CD4-positive, alpha-beta memory T cell (primary cell): ENCODE measurements at regions not wholly inside any gene's neighbourhood (a gene's known extent, or its start where the extent isn't known, plus 50 kb on each side); places are given as distances from the start of the nearest gene placed in this dataset.

Experiments used
- CTCF ChIA-PET: fragments of 350-600 bp; sonication (Branson Sonifier 250); formaldehyde crosslinking; loops from one replicate; lab custom pipeline; 2021; ENCODE audit warnings: inconsistent platforms; ENCODE audit not compliant: partially characterized antibody; lab: Charles Lee
- POLR2A ChIA-PET: fragments of 350-600 bp; sonication (Branson Sonifier 250); formaldehyde crosslinking; loops from one replicate; lab custom pipeline; 2021; ENCODE audit not compliant: partially characterized antibody; lab: Charles Lee
- DNase-seq, 5 donors: peaks; one replicate each; pipeline versions ENCODE4 v3.0.0 to v3.0.0-alpha.2; 2020 to 2022; ENCODE audit warnings: mixed read lengths in 1 of 5
- H3K27ac ChIP-seq: one replicate; pipeline ENCODE4 v1.7.0; 2013; ENCODE audit warnings: low read depth, low read length
- H3K27me3 ChIP-seq: 2 replicates; pipeline ENCODE4 v1.7.0; 2013; ENCODE audit warnings: mild to moderate bottlenecking, low read length, moderate library complexity; ENCODE audit not compliant: insufficient read depth
- H3K36me3 ChIP-seq: 2 replicates; pipeline ENCODE4 v1.7.0; 2013; ENCODE audit warnings: mild to moderate bottlenecking, low read length, moderate library complexity; ENCODE audit not compliant: insufficient read depth
- H3K4me1 ChIP-seq: 2 replicates; pipeline ENCODE4 v1.7.0; 2013; ENCODE audit warnings: mild to moderate bottlenecking, low read length, moderate library complexity; ENCODE audit not compliant: insufficient read depth
- H3K4me3 ChIP-seq, 2 donors: one replicate each; pipeline ENCODE4 v1.7.0; 2013; ENCODE audit warnings: low read length in 2 of 2, mild to moderate bottlenecking in 1 of 2
- H3K9me3 ChIP-seq, 2 donors: one replicate each; pipeline ENCODE4 v1.7.0; 2013; ENCODE audit warnings: low read length in 2 of 2, control low read depth in 1 of 2; ENCODE audit not compliant: control insufficient read depth in 1 of 2
- H3K27ac Mint-ChIP-seq, 7 donors: one replicate each; pipeline ENCODE4 v1.8.0; 2020 to 2021; ENCODE audit warnings: mixed read lengths in 7 of 7, mild to moderate bottlenecking in 6 of 7, inconsistent platforms in 3 of 7, moderate library complexity in 3 of 7
- H3K27me3 Mint-ChIP-seq, 2 donors: one replicate each; pipeline ENCODE4 v1.8.0; 2020 to 2021; ENCODE audit warnings: mixed read lengths in 2 of 2
- H3K36me3 Mint-ChIP-seq, 2 donors: one replicate each; pipeline ENCODE4 v1.8.0; 2020 to 2021; ENCODE audit warnings: mixed read lengths in 2 of 2, inconsistent platforms in 1 of 2, mild to moderate bottlenecking in 1 of 2
- H3K4me1 Mint-ChIP-seq, 4 donors: one replicate each; pipeline ENCODE4 v1.8.0; 2020 to 2021; ENCODE audit warnings: mixed read lengths in 4 of 4, mild to moderate bottlenecking in 1 of 4
- H3K4me3 Mint-ChIP-seq, 8 donors: one replicate each; pipeline ENCODE4 v1.8.0; 2020 to 2021; ENCODE audit warnings: mixed read lengths in 8 of 8, mild to moderate bottlenecking in 7 of 8, moderate library complexity in 6 of 8, inconsistent platforms in 3 of 8
- H3K9me3 Mint-ChIP-seq, 8 donors: one replicate each; pipeline ENCODE4 v1.8.0; 2020 to 2021; ENCODE audit warnings: mixed read lengths in 8 of 8, mild to moderate bottlenecking in 5 of 8, inconsistent platforms in 3 of 8, moderate library complexity in 1 of 8
- intact Hi-C: fragments of 100-400 bp; cut with micrococcal nuclease; formaldehyde crosslinking; loops from one replicate; pipeline ENCODE4 v1.15.1; 2023

DNA sequence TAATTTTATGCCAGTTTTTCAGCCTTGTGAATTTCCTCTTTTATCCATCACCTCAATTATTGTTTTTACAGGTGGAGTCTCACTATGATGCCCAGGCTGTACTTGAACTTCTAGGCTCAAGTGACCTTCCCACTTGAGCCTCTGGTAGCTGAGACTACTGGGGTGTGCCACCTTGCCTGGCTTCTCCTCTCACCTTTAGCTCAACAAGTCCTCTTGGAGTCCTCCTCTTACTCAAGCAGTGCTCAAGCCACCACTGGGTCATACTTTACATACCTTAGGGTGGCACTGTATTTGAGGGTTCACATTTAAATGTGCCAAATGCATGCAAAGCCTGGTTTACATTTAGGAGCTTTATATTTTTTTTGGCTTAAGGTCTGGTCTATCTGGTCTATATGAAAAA lies 350.1 kb upstream of the MCTP2 start:
- H3K9me3 Mint-ChIP-seq = peaks cover 0 to 6% (median 2%) of the 10 kb centered on the region in 8 donors
- H3K4me3 ChIP-seq = no peak overlapping the region
- ChIA-PET POLR2A (no interaction called here), CTCF (no interaction called here)
- DNase-seq = no peak
- H3K36me3 Mint-ChIP-seq = no peaks in the 10 kb centered on the region
- H3K27ac ChIP-seq = no peak overlapping the region
- H3K27me3 Mint-ChIP-seq = peaks cover 3 to 7% of the 10 kb centered on the region in 2 donors
- no peaks in the 10 kb centered on the region for H3K4me1 Mint-ChIP-seq
- intact Hi-C loops = no loop called here
- H3K4me1 ChIP-seq = no peaks in the 10 kb centered on the region
- H3K9me3 ChIP-seq = no peaks in the 10 kb centered on the region
- H3K4me3 Mint-ChIP-seq = no peak overlapping the region
- H3K27me3 ChIP-seq = no peaks in the 10 kb centered on the region
- H3K36me3 ChIP-seq = no peaks in the 10 kb centered on the region
- H3K27ac Mint-ChIP-seq = no peak overlapping the region

DNA sequence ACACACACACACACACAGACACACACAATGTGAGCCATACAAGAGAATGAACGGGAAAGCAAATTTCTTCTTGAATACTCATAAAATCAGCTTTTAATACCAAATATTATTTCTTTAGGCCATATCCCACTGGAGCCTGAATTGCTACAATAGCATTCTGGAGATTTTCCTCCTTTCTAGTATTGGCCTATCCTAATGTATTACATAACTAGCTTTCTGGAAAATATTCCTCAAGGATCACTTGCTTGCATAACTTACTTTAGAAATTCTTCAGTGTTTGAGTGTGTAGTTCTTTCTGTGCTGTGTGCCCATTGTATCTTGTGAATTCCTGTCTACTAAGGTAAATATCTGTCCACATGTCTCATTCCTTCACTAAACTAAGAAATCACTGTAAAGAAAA lies 351.0 kb upstream of the MCTP2 start:
- no peak overlapping the region for H3K27ac ChIP-seq
- H3K4me3 ChIP-seq = no peak overlapping the region
- ChIA-PET CTCF (no interaction called here), POLR2A (no interaction called here)
- Mint-ChIP-seq H3K4me1 (no peaks in the 10 kb centered on the region), H3K4me3 (no peak overlapping the region), H3K27ac (no peak overlapping the region), H3K9me3 (peaks cover 0 to 6% (median 2%) of the 10 kb centered on the region in 8 donors), H3K36me3 (no peaks in the 10 kb centered on the region), H3K27me3 (peaks cover 0 to 6% of the 10 kb centered on the region in 2 donors)
- DNase-seq = no peak
- H3K27me3 ChIP-seq = no peaks in the 10 kb centered on the region
- H3K9me3 ChIP-seq = no peaks in the 10 kb centered on the region
- H3K4me1 ChIP-seq = no peaks in the 10 kb centered on the region
- no peaks in the 10 kb centered on the region for H3K36me3 ChIP-seq
- intact Hi-C loops = no loop called here

DNA sequence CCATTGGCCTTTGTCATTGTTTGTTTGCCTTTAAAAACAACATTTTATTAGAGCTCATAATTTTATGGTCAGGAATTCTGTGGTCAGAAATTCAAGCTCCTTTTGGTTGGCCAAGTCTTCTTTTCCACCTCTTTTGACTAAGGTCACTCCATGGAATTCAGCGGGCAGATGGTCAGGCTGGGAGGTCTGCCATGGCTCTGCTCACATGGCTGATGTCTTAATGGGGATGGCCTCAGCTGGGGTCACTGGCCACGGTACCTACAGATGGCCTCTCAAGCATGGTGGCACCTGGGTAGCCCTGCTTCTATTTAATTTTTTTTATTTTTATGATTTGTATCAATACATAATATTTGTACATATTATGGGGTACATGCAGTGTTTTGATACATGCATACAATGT lies 360.8 kb upstream of the MCTP2 start:
- Mint-ChIP-seq H3K4me1 (no peaks in the 10 kb centered on the region), H3K36me3 (no peaks in the 10 kb centered on the region), H3K9me3 (peaks cover 0 to 2% (median 0%) of the 10 kb centered on the region in 8 donors), H3K27me3 (peaks cover 0 to 7% of the 10 kb centered on the region in 2 donors), H3K4me3 (no peak overlapping the region), H3K27ac (no peak overlapping the region)
- no peak for DNase-seq
- Histone ChIP-seq H3K27ac (no peak overlapping the region), H3K4me1 (no peaks in the 10 kb centered on the region), H3K36me3 (no peaks in the 10 kb centered on the region), H3K9me3 (no peaks in the 10 kb centered on the region), H3K4me3 (no peak overlapping the region), H3K27me3 (no peaks in the 10 kb centered on the region)
- CTCF ChIA-PET = no interaction called here
- POLR2A ChIA-PET = no interaction called here
- intact Hi-C loops = no loop called here

DNA sequence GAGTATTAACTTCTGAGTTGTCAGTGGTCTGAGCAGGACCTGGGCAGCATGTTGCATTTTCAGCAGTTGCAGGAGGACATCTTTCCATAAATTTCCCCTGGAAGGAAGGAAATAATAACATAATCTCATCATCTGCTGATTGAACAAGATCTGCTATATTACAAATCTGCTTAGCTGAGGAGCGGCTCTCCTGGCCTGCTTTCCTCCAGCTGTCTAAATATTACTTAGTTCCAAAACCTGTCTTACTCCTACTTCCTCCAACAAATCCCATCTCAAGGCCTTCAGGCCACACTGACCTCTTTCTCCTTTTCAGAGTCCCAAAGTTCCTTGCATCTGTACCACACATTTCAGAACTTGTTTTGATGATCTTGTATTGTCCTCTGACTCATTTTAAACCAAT lies 364.4 kb upstream of the MCTP2 start:
- H3K36me3 Mint-ChIP-seq = no peaks in the 10 kb centered on the region
- Histone ChIP-seq H3K27me3 (no peaks in the 10 kb centered on the region), H3K4me3 (no peak overlapping the region), H3K4me1 (no peaks in the 10 kb centered on the region), H3K27ac (no peak overlapping the region), H3K36me3 (no peaks in the 10 kb centered on the region), H3K9me3 (no peaks in the 10 kb centered on the region)
- POLR2A ChIA-PET = no interaction called here
- peaks cover 2 to 15% of the 10 kb centered on the region in 2 donors for H3K27me3 Mint-ChIP-seq
- CTCF ChIA-PET = no interaction called here
- H3K27ac Mint-ChIP-seq = no peak overlapping the region
- intact Hi-C loops = no loop called here
- DNase-seq = no peak
- peaks cover 2 to 17% (median 4%) of the 10 kb centered on the region in 4 donors for H3K4me1 Mint-ChIP-seq
- no peak overlapping the region for H3K4me3 Mint-ChIP-seq
- peaks cover 0 to 2% (median 0%) of the 10 kb centered on the region in 8 donors for H3K9me3 Mint-ChIP-seq

DNA sequence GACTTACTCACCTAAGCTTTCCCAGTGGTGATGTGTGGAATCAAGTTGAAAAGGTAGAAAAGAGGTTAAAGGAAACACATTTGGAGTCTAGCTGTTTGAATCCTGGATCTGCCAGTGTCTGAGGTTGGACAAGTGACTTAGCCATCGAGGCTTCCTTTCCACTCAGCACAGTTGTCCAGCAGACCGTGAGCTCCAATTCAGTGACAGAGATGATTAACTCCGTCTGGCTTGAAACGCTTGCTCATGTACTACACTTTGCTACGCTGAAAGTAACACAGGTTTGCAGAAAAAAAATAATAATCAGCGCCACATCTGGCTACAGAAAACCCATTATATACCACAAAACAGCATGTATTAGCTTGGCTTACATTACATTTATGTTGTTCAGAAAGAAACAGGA lies 364.9 kb upstream of the MCTP2 start:
- CTCF ChIA-PET = no interaction called here
- H3K4me1 ChIP-seq = no peaks in the 10 kb centered on the region

DNA sequence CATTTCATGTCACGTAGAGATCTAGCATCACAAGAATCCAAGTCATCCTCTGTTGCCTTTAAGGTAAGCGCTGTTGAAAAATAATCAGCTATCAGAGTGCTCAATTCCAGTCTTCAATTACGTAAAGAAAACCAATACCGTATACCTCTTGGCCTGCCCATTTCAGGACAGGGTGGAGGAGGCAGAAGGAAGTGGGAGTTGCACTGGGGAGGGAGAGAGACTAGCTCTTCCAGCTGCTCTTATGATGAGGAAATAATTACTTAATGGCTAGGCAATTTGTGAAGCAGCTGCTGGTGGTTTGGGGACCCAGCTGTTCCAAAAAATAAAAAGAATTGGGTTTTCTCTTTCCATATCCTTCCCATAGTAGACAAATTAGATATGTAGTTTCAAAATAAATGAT lies 365.8 kb upstream of the MCTP2 start:
- no peak overlapping the region for H3K4me3 ChIP-seq
- H3K36me3 Mint-ChIP-seq = no peaks in the 10 kb centered on the region
- peaks cover 4 to 20% (median 5%) of the 10 kb centered on the region in 4 donors for H3K4me1 Mint-ChIP-seq
- H3K27me3 ChIP-seq = no peaks in the 10 kb centered on the region
- CTCF ChIA-PET = no interaction called here
- no peak overlapping the region for H3K27ac Mint-ChIP-seq
- H3K4me3 Mint-ChIP-seq = no peak overlapping the region
- intact Hi-C loops = no loop called here
- H3K27ac ChIP-seq = no peak overlapping the region
- no peaks in the 10 kb centered on the region for H3K9me3 ChIP-seq
- H3K9me3 Mint-ChIP-seq = peaks cover 0 to 2% (median 0%) of the 10 kb centered on the region in 8 donors
- peaks cover 2 to 15% of the 10 kb centered on the region in 2 donors for H3K27me3 Mint-ChIP-seq
- POLR2A ChIA-PET = no interaction called here
- DNase-seq = no peak
- no peaks in the 10 kb centered on the region for H3K36me3 ChIP-seq
- H3K4me1 ChIP-seq = no peaks in the 10 kb centered on the region

More for the DNA sequence above, 364.9 kb upstream of the MCTP2 start:
- peaks cover 3 to 20% (median 4%) of the 10 kb centered on the region in 4 donors for H3K4me1 Mint-ChIP-seq
- no peak for DNase-seq
- Histone ChIP-seq H3K36me3 (no peaks in the 10 kb centered on the region), H3K4me3 (no peak overlapping the region), H3K27me3 (no peaks in the 10 kb centered on the region), H3K9me3 (no peaks in the 10 kb centered on the region), H3K27ac (no peak overlapping the region)
- H3K4me3 Mint-ChIP-seq = no peak overlapping the region
- peaks cover 2 to 15% of the 10 kb centered on the region in 2 donors for H3K27me3 Mint-ChIP-seq
- H3K27ac Mint-ChIP-seq = no peak overlapping the region
- intact Hi-C loops = no loop called here
- POLR2A ChIA-PET = no interaction called here
- H3K9me3 Mint-ChIP-seq = peaks cover 0 to 2% (median 0%) of the 10 kb centered on the region in 8 donors
- no peaks in the 10 kb centered on the region for H3K36me3 Mint-ChIP-seq

DNA sequence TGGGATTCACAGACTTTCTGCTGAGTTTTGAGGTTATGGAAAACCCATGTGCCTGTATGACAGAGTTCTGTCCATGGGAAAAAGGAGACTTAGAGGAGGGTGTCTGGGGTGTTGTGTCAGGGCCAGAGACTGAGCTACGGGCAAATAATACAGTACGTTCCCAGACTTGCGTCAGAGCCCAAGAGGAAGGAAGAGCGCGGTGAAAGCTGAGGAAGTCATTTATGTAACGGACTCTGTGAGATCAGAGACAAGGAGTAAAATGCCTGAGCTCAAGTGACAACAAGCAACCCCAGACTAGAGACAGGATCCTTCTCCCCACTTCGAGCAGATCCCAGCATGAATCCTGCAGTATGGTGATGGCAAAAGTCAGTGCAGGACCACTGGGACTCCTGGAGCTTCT lies 368.6 kb upstream of the MCTP2 start:
- H3K4me3 Mint-ChIP-seq = peak overlapping the region in 2 of 8 donors; percentile 47 to 51
- Histone ChIP-seq H3K27ac (no peak overlapping the region), H3K4me1 (no peaks in the 10 kb centered on the region), H3K36me3 (no peaks in the 10 kb centered on the region), H3K9me3 (no peaks in the 10 kb centered on the region), H3K27me3 (no peaks in the 10 kb centered on the region), H3K4me3 (no peak overlapping the region)
- ChIA-PET POLR2A (no interaction called here), CTCF (no interaction called here)
- peaks cover 4 to 20% (median 5%) of the 10 kb centered on the region in 4 donors for H3K4me1 Mint-ChIP-seq
- peak overlapping the region in 2 of 7 donors; percentile 5 to 19 for H3K27ac Mint-ChIP-seq
- H3K36me3 Mint-ChIP-seq = no peaks in the 10 kb centered on the region
- H3K9me3 Mint-ChIP-seq = peaks cover 0 to 2% (median 0%) of the 10 kb centered on the region in 8 donors
- intact Hi-C loops = no loop called here
- H3K27me3 Mint-ChIP-seq = peaks cover 2 to 11% of the 10 kb centered on the region in 2 donors
- DNase-seq = peak in 1 of 5 donors; percentile 4
